ENCODE measurements at regions not wholly inside any gene's neighbourhood (a gene's known extent, or its start where the extent isn't known, plus 50 kb on each side); places are given as distances from the start of the nearest gene placed in this dataset.

- Histone ChIP-seq H3K36me3 (ENCODE audit: control insufficient read depth, insufficient read depth, low read length) (no peaks in the 10 kb centered on the region), H3K23ac (ENCODE audit: low read depth, low read length) (no peak overlapping the region), H4K91ac (ENCODE audit: insufficient read depth, low read depth, low read length) (no peak overlapping the region), H4K8ac (ENCODE audit: low read depth in 2 of 2, low read length in 2 of 2) (no peak overlapping the region), H2BK5ac (ENCODE audit: low read depth, low read length, poor library complexity, severe bottlenecking) (no peak overlapping the region), H3K79me1 (ENCODE audit: low read depth in 1 of 2, low read length in 2 of 2) (no peaks in the 10 kb centered on the region), H3K9me3 (ENCODE audit: control insufficient read depth, insufficient read depth, low read length) (peaks cover 25% of the 10 kb centered on the region), H3K4me1 (ENCODE audit: control insufficient read depth, insufficient read depth, low read length) (no peaks in the 10 kb centered on the region), H3K18ac (ENCODE audit: low read depth, low read length) (no peak overlapping the region), H2BK15ac (ENCODE audit: low read depth, low read length) (no peak overlapping the region), H4K20me1 (ENCODE audit: insufficient read depth, low read length) (no peaks in the 10 kb centered on the region), H3K4ac (ENCODE audit: low read depth, low read length) (no peak overlapping the region), H3K9ac (ENCODE audit: low read depth, low read length) (no peak overlapping the region), H3K9me1 (ENCODE audit: insufficient read depth, low read length) (no peaks in the 10 kb centered on the region), H3K27me3 (ENCODE audit: control insufficient read depth, insufficient read depth, low read length) (no peaks in the 10 kb centered on the region), H4K5ac (ENCODE audit: low read depth, low read length) (no peak overlapping the region), H3K4me3 (ENCODE audit: insufficient read depth, low read depth, low read length) (no peak overlapping the region), H2BK120ac (ENCODE audit: low read depth, low read length) (no peak overlapping the region), H2BK20ac (ENCODE audit: low read depth, low read length) (no peak overlapping the region), H2AK9ac (replicated peaks; ENCODE audit: low read depth, low read length, poor library complexity) (no peak overlapping the region), H3K4me2 (ENCODE audit: low read depth, low read length) (no peak overlapping the region), H3K56ac (ENCODE audit: extremely low read depth, insufficient read depth, low read length) (no peak overlapping the region), H2AK5ac (ENCODE audit: low read depth, low read length) (no peak overlapping the region), H3K14ac (replicated peaks; ENCODE audit: low read depth, low read length) (no peak overlapping the region), H2AFZ (replicated peaks; ENCODE audit: low read length, poor library complexity) (no peak overlapping the region), H3K27ac (ENCODE audit: insufficient read depth, low read length) (no peak overlapping the region)
- no peak for DNase-seq
- POLR2A ChIA-PET (ENCODE audit: unreplicated experiment) = no interaction called here
- dilution Hi-C loops (cut with HindIII; ENCODE audit: low sequenced_read_pairs, unreplicated experiment) = no loop called here
- intact Hi-C loops (cut with micrococcal nuclease) = no loop called here
- 10% methylated on average over 2 of the region's 7 CpGs; no CpG with 5 or more reads in 1 of the 2 experiments for WGBS, 2 experiments (ENCODE audit: extremely low coverage in 2 of 2, insufficient read length in 1 of 2)
- no peak for TF ChIP-seq RFX5 (IDR thresholded peaks at IDR 0.05; ENCODE audit: low read depth, low read length)
- TF ChIP-seq POLR2A (IDR thresholded peaks at IDR 0.05; ENCODE audit: low read depth, low read length) = no peak
- TF ChIP-seq MXI1 (IDR thresholded peaks at IDR 0.05; ENCODE audit: borderline replicate concordance, low read depth, low read length) = no peak
- no peak for TF ChIP-seq MAZ (IDR thresholded peaks at IDR 0.05; ENCODE audit: borderline replicate concordance, low read depth, low read length)
- no peak for TF ChIP-seq CHD1 (IDR thresholded peaks at IDR 0.05; ENCODE audit: low read depth, low read length)
- TF ChIP-seq BHLHE40 (IDR thresholded peaks at IDR 0.05; ENCODE audit: low read depth, low read length) = no peak
- TF ChIP-seq ELK1 (IDR thresholded peaks at IDR 0.05; ENCODE audit: borderline replicate concordance, low read depth, low read length) = no peak
- no peak for TF ChIP-seq RCOR1 (IDR thresholded peaks at IDR 0.05; ENCODE audit: insufficient replicate concordance, low read length)
- no peak for TF ChIP-seq MAFK (IDR thresholded peaks at IDR 0.05; ENCODE audit: low read depth, low read length)
- TF ChIP-seq SMC3 (IDR thresholded peaks at IDR 0.05; ENCODE audit: low read depth, low read length) = no peak
- TF ChIP-seq NFE2L2 (IDR thresholded peaks at IDR 0.05; ENCODE audit: low read depth, low read length) = no peak
- TF ChIP-seq FOS (IDR thresholded peaks at IDR 0.05; ENCODE audit: low read depth, low read length) = no peak
- no peak for ATAC-seq (ENCODE audit: low read depth)
- in situ Hi-C loops (cut with MboI; ENCODE audit: low sequenced_read_pairs) = no loop called here
- BruUV-seq (replicated peaks) = no TSS peak
- CTCF ChIA-PET = no interaction called here
Measured at GRCh38 chr22:49064836-49065235, 762.8 kb downstream of the BRD1 start.

Measured in IMR-90 (cell line).